ENCODE measurements at regions not wholly inside any gene's neighbourhood (a gene's known extent, or its start where the extent isn't known, plus 50 kb on each side); places are given as distances from the start of the nearest gene placed in this dataset.

DNA sequence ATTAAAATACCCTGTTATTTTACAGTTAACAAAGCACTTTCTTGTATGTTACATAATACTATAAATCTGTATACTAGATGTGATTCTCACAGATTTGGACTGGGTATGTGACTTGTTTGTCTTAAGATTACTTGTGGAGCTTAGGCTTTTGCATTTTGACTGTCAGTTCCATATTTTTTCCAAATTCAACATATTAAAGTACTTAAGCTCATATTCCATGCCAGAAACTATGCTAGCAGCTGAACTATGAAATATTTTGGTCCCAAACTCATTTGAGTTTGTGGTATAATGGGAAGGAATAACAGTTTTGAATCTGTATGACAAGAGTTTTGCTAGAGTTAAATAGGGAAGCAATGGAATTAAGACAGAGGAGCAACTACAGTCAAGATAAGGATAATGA lies 841.4 kb downstream of the JRKL start:
- Histone ChIP-seq H3K9me3 (no peaks in the 10 kb centered on the region), H3K27ac (no peak overlapping the region), H3K4me1 (no peaks in the 10 kb centered on the region), H3K4me3 (no peak overlapping the region), H3K27me3 (no peaks in the 10 kb centered on the region), H3K36me3 (no peaks in the 10 kb centered on the region)
- TF ChIP-seq, protein P1, sequence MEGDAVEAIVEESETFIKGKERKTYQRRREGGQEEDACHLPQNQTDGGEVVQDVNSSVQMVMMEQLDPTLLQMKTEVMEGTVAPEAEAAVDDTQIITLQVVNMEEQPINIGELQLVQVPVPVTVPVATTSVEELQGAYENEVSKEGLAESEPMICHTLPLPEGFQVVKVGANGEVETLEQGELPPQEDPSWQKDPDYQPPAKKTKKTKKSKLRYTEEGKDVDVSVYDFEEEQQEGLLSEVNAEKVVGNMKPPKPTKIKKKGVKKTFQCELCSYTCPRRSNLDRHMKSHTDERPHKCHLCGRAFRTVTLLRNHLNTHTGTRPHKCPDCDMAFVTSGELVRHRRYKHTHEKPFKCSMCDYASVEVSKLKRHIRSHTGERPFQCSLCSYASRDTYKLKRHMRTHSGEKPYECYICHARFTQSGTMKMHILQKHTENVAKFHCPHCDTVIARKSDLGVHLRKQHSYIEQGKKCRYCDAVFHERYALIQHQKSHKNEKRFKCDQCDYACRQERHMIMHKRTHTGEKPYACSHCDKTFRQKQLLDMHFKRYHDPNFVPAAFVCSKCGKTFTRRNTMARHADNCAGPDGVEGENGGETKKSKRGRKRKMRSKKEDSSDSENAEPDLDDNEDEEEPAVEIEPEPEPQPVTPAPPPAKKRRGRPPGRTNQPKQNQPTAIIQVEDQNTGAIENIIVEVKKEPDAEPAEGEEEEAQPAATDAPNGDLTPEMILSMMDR (IDR thresholded peaks at IDR 0.05) = no peak
- DNase-seq (ENCODE audit: low spot score in 2 of 2) = no peak
- intact Hi-C loops (cut with DNase I) = no loop called here

- no peaks in the 10 kb centered on the region for H3K36me3 ChIP-seq
- H3K9me3 ChIP-seq = no peaks in the 10 kb centered on the region
- intact Hi-C loops (cut with DNase I) = no loop called here
- H3K4me3 ChIP-seq = no peak overlapping the region
- H3K27ac ChIP-seq = no peak overlapping the region
- H3K4me1 ChIP-seq = no peaks in the 10 kb centered on the region
- no peaks in the 10 kb centered on the region for H3K27me3 ChIP-seq
- DNase-seq (ENCODE audit: low spot score in 2 of 2) = no peak
- TF ChIP-seq, protein P1 (IDR thresholded peaks at IDR 0.05) = no peak
These were observed 844.2 kb downstream of the JRKL start for GRCh38 chr11:97234016-97234415.

DNA sequence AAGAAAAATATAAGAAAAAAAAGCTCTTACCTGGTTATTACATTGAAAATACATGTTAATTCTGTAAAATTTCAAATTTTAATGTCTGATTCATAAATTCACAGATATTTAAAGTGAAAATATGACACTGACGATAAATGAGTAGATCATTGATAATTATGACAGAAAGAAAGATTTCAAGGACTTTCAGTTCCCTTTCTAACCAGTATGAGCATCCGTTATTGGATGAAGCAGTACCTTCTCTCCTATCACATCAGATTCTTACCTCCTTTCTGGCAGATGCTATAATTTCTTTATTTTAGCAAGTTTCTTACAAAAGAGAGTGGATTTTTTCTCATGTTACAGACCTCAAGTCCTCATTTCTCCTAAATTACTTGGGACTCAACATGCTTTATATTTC lies 847.3 kb downstream of the JRKL start:
- H3K27ac ChIP-seq = no peak overlapping the region
- intact Hi-C loops (cut with DNase I) = no loop called here
- TF ChIP-seq, protein P1 (IDR thresholded peaks at IDR 0.05) = no peak
- no peaks in the 10 kb centered on the region for H3K4me1 ChIP-seq
- H3K9me3 ChIP-seq = no peaks in the 10 kb centered on the region
- no peak for DNase-seq (ENCODE audit: low spot score in 2 of 2)
- no peaks in the 10 kb centered on the region for H3K27me3 ChIP-seq
- no peaks in the 10 kb centered on the region for H3K36me3 ChIP-seq
- H3K4me3 ChIP-seq = no peak overlapping the region

DNA sequence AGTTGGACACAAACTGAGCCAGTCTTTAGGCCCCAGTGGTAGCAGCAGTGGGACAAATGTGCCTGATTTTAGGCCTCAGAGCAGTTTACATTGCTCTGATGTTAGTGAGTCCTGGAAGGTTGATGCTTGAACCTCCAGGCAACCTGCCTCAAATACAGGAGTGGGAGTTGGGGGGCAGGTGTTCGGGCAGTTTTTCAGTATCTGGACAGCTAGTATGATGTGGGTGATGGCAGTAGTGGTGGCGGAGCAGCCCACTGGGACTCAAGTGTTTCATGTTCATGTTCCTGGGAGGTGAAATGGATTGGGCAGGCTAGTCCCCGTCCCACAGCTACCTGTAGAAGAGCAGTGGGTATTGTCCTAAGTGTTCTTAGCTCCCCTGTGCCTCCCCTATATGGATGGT lies 857.8 kb downstream of the JRKL start:
- Histone ChIP-seq H3K27me3 (no peaks in the 10 kb centered on the region), H3K36me3 (no peaks in the 10 kb centered on the region), H3K9me3 (peaks cover 0 to 7% of the 10 kb centered on the region in 2 donors), H3K4me1 (no peaks in the 10 kb centered on the region), H3K4me3 (no peak overlapping the region), H3K27ac (no peak overlapping the region)
- TF ChIP-seq, protein P1 (IDR thresholded peaks at IDR 0.05) = no peak
- DNase-seq (ENCODE audit: low spot score in 2 of 2) = no peak
- intact Hi-C loops (cut with DNase I) = no loop called here

DNA sequence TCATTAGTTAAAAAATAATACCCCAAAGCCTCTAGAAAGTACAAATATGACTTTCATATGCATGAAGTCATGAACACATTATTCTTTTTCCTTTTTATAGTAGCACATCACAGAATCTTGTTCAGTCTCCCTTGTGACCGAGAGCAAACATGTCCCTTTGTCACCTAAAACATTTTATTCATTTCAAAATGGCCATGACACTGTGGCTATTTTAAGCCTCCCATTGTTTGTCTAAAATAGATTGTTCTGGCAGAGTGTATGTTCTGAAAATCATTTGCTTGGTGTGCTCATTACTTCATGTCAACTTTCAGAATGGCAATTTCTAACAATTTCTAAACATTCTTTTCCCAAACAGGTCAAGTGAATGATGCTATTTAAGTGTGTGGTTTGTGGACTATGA lies 865.0 kb downstream of the JRKL start:
- Histone ChIP-seq H3K4me1 (no peaks in the 10 kb centered on the region), H3K36me3 (no peaks in the 10 kb centered on the region), H3K4me3 (no peak overlapping the region), H3K27ac (no peak overlapping the region), H3K9me3 (no peaks in the 10 kb centered on the region), H3K27me3 (no peaks in the 10 kb centered on the region)
- no peak for DNase-seq (ENCODE audit: low spot score in 2 of 2)
- intact Hi-C loops (cut with DNase I) = no loop called here
- TF ChIP-seq, protein P1 (IDR thresholded peaks at IDR 0.05) = no peak

DNA sequence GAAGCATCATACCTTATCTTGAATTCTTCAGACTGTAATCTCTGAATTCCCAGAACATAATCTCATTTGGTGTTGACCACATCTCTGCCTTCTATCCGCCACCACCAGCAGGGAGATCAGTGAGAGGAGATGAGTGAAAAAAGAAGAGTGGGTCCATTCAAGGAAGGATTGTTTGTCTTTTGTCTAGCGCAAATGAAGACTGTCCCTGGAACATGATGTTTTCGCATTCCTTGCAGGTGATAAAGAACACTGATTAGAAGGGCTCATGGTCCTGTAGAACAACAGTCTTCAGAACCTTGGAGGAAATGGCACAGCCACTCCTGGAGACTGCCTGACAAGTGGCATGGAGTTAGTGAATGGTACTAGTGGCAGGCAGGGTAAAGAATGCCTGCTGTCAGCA lies 869.6 kb downstream of the JRKL start:
- Histone ChIP-seq H3K9me3 (no peaks in the 10 kb centered on the region), H3K36me3 (no peaks in the 10 kb centered on the region), H3K27ac (no peak overlapping the region), H3K27me3 (no peaks in the 10 kb centered on the region), H3K4me3 (no peak overlapping the region), H3K4me1 (no peaks in the 10 kb centered on the region)
- TF ChIP-seq, protein P1 (IDR thresholded peaks at IDR 0.05) = no peak
- no peak for DNase-seq (ENCODE audit: low spot score in 2 of 2)
- intact Hi-C loops (cut with DNase I) = no loop called here

All from ascending aorta (tissue), 2 donors.